Glutamatergic neuron (in vitro differentiated cells): ENCODE measurements at regions not wholly inside any gene's neighbourhood (a gene's known extent, or its start where the extent isn't known, plus 50 kb on each side); places are given as distances from the start of the nearest gene placed in this dataset.

Source experiments
- DNase-seq: peaks from one replicate; pipeline ENCODE4 v3.0.0; 2022
- H3K27ac Mint-ChIP-seq: one replicate; pipeline ENCODE4 v1.8.0; 2020; ENCODE audit warnings: mild to moderate bottlenecking, mixed read lengths, inconsistent platforms; ENCODE audit not compliant: unreplicated experiment
- H3K27me3 Mint-ChIP-seq: one replicate; pipeline ENCODE4 v1.8.0; 2020; ENCODE audit warnings: mild to moderate bottlenecking, moderate library complexity, mixed read lengths, inconsistent platforms; ENCODE audit not compliant: unreplicated experiment
- H3K36me3 Mint-ChIP-seq: one replicate; pipeline ENCODE4 v1.8.0; 2020; ENCODE audit warnings: mild to moderate bottlenecking, mixed read lengths, inconsistent platforms; ENCODE audit not compliant: unreplicated experiment
- H3K4me1 Mint-ChIP-seq: one replicate; pipeline ENCODE4 v1.8.0; 2020; ENCODE audit warnings: mild to moderate bottlenecking, low read depth, mixed read lengths, inconsistent platforms; ENCODE audit not compliant: unreplicated experiment
- H3K4me3 Mint-ChIP-seq: one replicate; pipeline ENCODE4 v1.8.0; 2020; ENCODE audit warnings: mild to moderate bottlenecking, mixed read lengths, inconsistent platforms; ENCODE audit not compliant: unreplicated experiment
- H3K9me3 Mint-ChIP-seq: one replicate; pipeline ENCODE4 v1.8.0; 2020; ENCODE audit warnings: mild to moderate bottlenecking, moderate library complexity, mixed read lengths, inconsistent platforms; ENCODE audit not compliant: unreplicated experiment
- TF ChIP-seq, protein P1 (sequence below): fragments of 200-600 bp; sonication (generic); IDR thresholded peaks from one replicate; pipeline ENCODE4 v1.5.0; 2021; ENCODE audit not compliant: partially characterized antibody, unreplicated experiment

DNA sequence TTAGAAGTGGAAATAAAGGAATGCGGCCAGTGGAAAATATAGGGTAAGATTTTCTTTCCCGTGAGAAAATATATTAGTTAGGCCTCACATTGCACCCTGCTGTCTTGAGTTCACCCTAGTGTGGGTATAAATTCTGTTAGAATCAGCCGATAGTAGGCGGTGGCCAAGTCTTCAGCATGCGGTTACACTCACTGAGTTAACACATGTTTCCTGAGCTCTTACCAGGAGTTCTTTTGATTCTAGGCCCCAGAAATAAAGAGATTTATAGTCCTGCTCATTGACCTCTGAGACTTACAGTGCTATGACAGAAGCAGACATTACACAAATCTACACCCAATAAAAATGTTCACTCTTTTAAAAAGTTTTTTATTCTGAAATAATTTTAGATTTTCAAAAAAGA is 279.3 kb upstream of the LRRC7 start:
- H3K4me3 Mint-ChIP-seq, result no peak overlapping the region
- H3K27me3 Mint-ChIP-seq, result no peaks in the 10 kb centered on the region
- no peaks in the 10 kb centered on the region for H3K36me3 Mint-ChIP-seq
- DNase-seq, result no peak
- TF ChIP-seq, protein P1, sequence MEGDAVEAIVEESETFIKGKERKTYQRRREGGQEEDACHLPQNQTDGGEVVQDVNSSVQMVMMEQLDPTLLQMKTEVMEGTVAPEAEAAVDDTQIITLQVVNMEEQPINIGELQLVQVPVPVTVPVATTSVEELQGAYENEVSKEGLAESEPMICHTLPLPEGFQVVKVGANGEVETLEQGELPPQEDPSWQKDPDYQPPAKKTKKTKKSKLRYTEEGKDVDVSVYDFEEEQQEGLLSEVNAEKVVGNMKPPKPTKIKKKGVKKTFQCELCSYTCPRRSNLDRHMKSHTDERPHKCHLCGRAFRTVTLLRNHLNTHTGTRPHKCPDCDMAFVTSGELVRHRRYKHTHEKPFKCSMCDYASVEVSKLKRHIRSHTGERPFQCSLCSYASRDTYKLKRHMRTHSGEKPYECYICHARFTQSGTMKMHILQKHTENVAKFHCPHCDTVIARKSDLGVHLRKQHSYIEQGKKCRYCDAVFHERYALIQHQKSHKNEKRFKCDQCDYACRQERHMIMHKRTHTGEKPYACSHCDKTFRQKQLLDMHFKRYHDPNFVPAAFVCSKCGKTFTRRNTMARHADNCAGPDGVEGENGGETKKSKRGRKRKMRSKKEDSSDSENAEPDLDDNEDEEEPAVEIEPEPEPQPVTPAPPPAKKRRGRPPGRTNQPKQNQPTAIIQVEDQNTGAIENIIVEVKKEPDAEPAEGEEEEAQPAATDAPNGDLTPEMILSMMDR, result no peak
- peaks cover 6% of the 10 kb centered on the region for H3K4me1 Mint-ChIP-seq
- no peak overlapping the region for H3K27ac Mint-ChIP-seq
- H3K9me3 Mint-ChIP-seq, result no peaks in the 10 kb centered on the region

DNA sequence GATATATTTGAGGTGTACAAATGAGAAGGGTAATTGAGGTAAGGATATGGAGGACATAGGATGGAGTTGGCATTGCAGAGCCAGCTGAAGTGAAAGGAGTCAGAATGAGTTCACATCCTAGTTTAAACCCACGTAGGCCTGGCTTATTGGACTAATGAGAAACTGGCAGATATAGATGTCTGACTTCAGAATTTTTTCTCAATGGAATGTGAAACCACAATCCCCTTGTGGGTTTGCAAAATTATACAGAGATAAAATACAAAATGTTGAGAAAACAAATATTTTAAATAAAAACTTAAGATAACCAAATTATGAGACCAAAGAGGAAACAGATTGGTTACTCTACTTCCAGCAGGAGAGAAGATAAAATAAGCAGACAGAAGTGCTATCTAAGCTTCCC is 277.4 kb upstream of the LRRC7 start:
- peaks cover 3% of the 10 kb centered on the region for H3K4me1 Mint-ChIP-seq
- H3K36me3 Mint-ChIP-seq, result no peaks in the 10 kb centered on the region

DNA sequence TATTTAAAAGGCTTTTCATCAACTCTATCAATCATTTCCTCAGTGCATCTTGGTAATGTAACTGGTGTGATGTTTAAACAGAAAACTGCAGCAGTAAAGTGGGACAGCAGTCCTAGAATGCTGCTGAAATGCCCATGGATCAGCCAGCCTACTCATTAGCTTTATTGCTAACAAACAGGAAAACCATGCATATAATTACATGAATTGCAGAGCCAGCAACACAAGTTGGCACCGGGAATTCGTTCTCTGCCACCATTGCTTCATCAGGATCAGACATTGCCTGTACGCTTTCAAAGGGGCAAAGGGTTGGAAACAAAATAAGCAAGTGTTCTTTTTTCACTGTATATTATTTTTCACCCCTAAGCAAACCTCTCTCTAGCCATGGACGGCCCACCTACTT is 276.2 kb upstream of the LRRC7 start:
- no peaks in the 10 kb centered on the region for H3K27me3 Mint-ChIP-seq
- no peak overlapping the region for H3K27ac Mint-ChIP-seq
- no peaks in the 10 kb centered on the region for H3K9me3 Mint-ChIP-seq
- TF ChIP-seq, protein P1, result no peak
- no peaks in the 10 kb centered on the region for H3K4me1 Mint-ChIP-seq
- DNase-seq, result no peak
- H3K4me3 Mint-ChIP-seq, result no peak overlapping the region
- H3K36me3 Mint-ChIP-seq, result no peaks in the 10 kb centered on the region

More for the DNA sequence above, 277.4 kb upstream of the LRRC7 start:
- Mint-ChIP-seq H3K27me3 (no peaks in the 10 kb centered on the region), H3K27ac (no peak overlapping the region), H3K4me3 (no peak overlapping the region), H3K9me3 (no peaks in the 10 kb centered on the region)
- no peak for DNase-seq
- TF ChIP-seq, protein P1, result no peak

DNA sequence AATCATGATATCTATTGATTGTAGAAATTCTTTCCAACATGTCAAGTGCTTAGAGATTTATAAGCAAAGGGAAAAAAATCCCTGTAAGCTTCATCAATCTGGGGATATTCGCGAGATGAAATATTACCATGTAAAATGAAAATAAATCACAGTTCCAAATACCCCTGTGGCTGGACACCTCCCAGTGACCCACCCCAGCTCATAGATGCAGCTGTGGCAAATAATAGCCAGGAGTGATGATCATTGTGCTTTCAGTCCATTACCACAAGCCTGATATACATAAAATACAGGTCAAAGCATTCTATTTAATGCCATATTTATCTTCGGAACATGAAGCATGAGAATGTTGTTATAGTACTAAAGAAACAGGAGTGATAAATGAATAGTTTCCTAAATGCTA is 274.9 kb upstream of the LRRC7 start:
- TF ChIP-seq, protein P1, result no peak
- no peak overlapping the region for H3K4me3 Mint-ChIP-seq
- H3K36me3 Mint-ChIP-seq, result no peaks in the 10 kb centered on the region
- H3K4me1 Mint-ChIP-seq, result no peaks in the 10 kb centered on the region
- no peak overlapping the region for H3K27ac Mint-ChIP-seq
- no peaks in the 10 kb centered on the region for H3K27me3 Mint-ChIP-seq
- no peaks in the 10 kb centered on the region for H3K9me3 Mint-ChIP-seq
- DNase-seq, result no peak

DNA sequence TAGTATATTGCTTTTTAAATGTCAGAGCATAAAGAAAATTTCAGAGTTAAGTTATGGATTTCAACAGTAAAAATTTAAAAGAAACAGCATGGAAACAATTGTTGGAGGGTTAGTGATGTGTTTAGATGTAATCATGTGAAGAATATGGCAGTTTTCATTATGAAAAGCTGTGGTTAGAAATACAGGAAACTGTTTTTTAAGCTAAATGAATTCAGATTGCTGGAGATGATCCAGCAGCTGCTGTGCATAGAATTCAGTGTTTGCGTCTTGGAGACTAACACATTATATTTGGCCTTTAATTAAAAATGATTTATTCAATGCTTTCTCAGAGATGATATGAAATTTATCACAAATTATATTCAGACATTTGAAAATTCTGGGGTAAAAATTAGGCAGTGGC is 273.6 kb upstream of the LRRC7 start:
- Mint-ChIP-seq H3K4me3 (no peak overlapping the region), H3K9me3 (no peaks in the 10 kb centered on the region), H3K27me3 (no peaks in the 10 kb centered on the region), H3K27ac (no peak overlapping the region), H3K4me1 (no peaks in the 10 kb centered on the region), H3K36me3 (no peaks in the 10 kb centered on the region)
- TF ChIP-seq, protein P1, result no peak
- DNase-seq, result no peak
